Omental fat pad (tissue), 3 donors: ENCODE measurements at regions not wholly inside any gene's neighbourhood (a gene's known extent, or its start where the extent isn't known, plus 50 kb on each side); places are given as distances from the start of the nearest gene placed in this dataset.
"Not testable (repeated sequence)": the region's sequence is repeated elsewhere in the genome, so short reads cannot be mapped to it uniquely, and the experiment has no call there.

Experiments used
- ATAC-seq: fragments of 150-250 bp; one replicate; pipeline ENCODE4 v1.9.1; 2016; ENCODE audit warnings: mild to moderate bottlenecking, moderate library complexity; ENCODE audit not compliant: low FRiP score
- DNase-seq: peaks from one replicate; pipeline ENCODE4 v3.0.0-alpha.2; 2019; ENCODE audit warnings: low spot score
- TF ChIP-seq, protein P1 (sequence below), 3 donors: fragments of 450-650 bp; IDR thresholded peaks; one replicate each; pipeline ENCODE4 v1.5.1; 2016 to 2017; ENCODE audit warnings: antibody characterized with exemption in 3 of 3, mild to moderate bottlenecking in 3 of 3, moderate library complexity in 2 of 3

DNA sequence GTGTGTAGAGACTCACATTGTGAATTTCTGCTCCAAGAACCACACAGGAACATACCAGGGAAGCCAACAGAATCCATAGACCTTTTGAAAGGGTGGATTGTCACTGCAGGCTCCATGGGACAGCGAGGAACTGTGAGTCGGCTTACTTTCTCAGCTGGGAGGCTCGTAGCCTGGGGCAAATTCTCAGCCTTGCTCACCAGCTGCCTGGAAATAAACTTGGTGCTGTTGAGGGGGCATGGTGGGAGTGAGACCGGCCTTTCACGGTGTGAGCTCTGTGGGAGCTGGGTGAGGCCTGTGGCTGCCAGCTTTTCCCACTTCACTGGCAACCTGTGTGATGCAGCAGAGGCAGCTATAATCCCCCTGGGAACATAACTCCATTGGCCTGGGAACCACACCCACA is 146.6 kb upstream of the P2RY1 start:
- DNase-seq (no peak), ATAC-seq (no peak)
- TF ChIP-seq, protein P1, sequence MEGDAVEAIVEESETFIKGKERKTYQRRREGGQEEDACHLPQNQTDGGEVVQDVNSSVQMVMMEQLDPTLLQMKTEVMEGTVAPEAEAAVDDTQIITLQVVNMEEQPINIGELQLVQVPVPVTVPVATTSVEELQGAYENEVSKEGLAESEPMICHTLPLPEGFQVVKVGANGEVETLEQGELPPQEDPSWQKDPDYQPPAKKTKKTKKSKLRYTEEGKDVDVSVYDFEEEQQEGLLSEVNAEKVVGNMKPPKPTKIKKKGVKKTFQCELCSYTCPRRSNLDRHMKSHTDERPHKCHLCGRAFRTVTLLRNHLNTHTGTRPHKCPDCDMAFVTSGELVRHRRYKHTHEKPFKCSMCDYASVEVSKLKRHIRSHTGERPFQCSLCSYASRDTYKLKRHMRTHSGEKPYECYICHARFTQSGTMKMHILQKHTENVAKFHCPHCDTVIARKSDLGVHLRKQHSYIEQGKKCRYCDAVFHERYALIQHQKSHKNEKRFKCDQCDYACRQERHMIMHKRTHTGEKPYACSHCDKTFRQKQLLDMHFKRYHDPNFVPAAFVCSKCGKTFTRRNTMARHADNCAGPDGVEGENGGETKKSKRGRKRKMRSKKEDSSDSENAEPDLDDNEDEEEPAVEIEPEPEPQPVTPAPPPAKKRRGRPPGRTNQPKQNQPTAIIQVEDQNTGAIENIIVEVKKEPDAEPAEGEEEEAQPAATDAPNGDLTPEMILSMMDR (IDR thresholded peaks at IDR 0.05), result no peak

DNA sequence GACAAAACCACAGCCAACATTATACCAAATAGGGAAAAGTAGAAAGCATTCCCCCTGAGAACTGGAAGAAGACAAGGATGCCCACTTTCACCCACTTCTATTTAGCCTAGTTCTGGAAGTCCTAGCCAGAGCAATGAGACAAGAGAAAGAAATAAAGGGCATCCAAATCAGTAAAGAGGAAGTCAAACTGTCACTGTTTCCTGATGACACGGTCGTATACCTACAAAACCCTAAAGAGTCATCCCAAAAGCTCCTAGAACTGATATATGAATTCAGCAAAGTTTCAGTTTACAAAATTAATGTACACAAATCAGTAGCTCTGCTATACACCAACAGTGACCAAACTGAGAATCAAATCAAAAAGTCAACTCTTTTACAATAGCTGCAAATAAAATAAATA is 142.6 kb upstream of the P2RY1 start:
- ATAC-seq, DNase-seq: not testable (repeated sequence)

DNA sequence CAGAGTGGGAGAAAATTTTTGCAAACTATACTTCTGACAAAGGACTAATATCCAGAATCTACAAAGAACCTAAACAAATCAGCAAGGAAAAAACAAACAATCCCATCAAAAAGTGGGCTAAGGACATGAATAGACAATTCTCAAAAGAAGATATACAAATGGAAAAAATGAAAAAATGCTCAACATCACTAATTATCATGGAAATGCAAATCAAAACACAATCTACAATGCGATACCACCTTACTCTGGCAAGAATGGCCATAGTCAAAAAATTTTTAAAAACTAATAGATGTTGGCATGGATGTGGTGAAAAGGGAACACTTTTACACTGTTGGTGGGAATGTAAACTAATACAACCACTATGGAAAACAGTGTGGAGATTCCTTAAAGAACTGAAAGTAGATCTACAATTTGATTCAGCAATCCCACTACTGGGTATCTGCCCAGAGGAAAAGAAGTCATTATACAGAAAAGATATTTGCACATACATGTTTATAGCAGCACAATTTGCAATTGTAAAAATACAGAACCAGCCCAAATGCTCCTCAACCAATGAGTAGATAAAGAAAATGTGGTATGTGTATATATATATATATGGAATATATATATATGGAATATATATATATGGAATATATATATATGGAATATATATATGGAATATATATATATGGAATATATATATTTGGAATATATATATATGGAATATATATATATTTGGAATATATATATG is 141.2 kb upstream of the P2RY1 start:
- not testable (repeated sequence) for ATAC-seq, DNase-seq

DNA sequence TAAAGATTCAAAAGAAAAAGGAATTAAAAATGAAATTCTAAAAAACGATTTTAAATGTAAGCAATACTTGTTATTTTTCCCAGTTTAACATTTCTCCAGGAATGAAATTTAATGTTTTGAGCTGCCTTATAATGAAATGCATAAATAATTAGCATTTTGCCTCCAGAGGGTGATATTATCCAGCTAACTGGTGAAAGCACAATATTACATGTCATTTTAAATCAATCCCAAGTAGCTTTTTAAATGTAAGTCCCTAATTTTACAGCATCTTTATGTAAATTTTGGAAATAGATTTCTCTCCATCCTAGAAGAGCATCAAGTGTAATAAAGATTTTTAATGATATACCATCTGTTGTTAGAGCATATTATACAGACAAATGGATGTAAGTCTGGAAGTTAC is 139.1 kb upstream of the P2RY1 start:
- DNase-seq (no peak), ATAC-seq (no peak)
- TF ChIP-seq, protein P1 (IDR thresholded peaks at IDR 0.05), result no peak

DNA sequence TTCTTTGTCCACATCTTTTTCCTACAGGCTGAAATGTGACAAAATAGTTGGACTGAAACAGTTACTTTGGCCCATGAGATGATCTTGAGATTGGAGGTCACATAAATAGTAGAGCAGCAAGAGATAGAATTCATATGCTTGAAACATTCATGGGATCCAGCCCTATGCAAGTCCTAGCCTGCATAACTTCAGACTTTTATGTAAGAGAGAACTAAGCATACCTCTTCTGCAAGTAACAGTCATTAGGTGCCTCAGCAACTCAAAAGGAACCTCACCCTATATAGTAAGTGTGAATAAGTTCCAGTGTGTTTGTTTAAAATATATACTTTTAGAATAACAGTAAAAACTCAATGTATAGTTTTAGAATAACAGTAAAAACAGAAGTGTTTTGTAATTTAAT is 138.0 kb upstream of the P2RY1 start:
- ATAC-seq (no peak), DNase-seq (no peak)
- TF ChIP-seq, protein P1 (IDR thresholded peaks at IDR 0.05), result no peak

DNA sequence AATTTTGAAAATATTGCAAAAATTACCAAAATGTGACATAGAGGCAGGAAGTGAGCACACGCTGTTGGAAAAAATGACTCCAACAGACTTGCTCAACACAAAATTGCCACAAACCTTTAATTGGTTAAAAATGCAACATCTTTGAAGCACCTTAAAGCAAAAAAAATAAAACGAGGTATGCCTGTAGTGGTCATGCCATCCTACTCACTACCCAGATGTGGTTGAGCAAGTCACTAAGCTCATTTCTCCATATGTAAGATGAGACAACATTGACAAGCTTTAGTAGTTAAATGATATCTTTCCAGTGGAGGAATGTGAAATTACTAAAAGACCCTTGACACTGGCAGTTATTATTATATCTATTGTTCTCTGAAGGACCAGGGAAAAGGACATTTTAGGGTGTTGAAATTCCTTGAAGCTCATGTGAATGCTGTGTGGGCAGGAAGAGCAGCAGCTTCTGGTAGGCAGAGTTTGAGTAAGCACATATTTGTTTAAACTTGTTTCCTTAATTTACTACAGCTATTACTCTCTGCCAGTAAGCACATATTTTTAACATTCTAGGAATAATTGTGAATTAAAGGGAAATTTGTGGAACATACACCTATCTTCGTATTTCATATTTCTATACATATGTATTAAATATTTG is 131.6 kb upstream of the P2RY1 start:
- no peak for DNase-seq
- ATAC-seq, result no peak
- TF ChIP-seq, protein P1 (IDR thresholded peaks at IDR 0.05), result no peak

DNA sequence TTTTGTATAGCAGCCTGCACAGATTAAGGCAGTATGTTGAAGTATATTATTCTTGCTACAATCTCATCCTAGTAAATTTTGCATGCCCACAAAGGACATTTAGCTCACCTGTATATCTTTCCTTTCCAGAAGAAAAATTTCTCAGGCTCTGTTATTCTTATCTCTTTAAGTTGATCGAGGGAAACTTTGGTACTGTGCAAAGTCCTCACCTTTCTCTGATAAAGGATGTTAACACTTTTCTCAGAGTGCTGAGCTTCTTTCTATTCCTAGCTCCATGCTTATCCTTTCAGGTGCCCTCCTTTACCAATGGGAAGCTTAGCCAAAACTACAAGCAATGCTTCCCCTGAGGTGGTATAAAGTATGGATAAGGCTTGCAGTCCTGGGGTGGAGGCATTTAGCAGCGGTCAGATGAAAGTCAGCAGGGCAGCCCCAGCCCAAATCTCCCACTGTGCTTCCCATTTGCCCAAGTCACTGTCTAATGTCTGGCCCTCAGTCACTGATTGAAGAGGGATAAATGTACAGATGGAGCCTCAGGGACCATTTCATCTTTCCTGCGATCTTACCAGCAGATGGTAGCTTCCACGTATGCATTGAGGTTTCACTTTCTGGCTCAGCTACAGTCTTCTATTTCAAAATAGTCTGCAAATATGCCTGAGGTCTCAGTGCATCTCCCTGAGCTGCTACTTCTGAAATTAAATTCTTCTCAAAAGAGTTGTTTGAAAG is 127.8 kb upstream of the P2RY1 start:
- DNase-seq (no peak), ATAC-seq (no peak)
- TF ChIP-seq, protein P1 (IDR thresholded peaks at IDR 0.05), result no peak

DNA sequence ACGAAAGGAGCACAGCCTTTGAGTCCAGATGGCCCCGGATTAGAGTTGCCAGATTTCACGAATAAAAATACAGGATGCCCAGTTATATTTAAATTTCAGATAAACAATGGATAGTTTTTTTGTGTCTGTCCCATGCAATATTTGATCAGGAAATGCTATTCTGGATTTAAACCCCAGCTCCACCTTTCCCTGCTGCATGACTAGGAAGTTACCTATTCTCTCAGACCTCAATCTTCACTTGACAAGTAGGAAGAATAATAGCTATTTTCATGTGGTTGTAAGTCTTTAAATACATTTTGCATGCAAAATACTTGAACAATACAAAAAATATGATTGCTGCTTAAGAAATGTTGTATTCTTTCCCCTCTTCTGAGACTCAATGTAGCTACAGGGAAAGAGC is 125.3 kb upstream of the P2RY1 start:
- ATAC-seq (no peak), DNase-seq (no peak)
- TF ChIP-seq, protein P1 (IDR thresholded peaks at IDR 0.05), result no peak
